MCF 10A (cell line): ENCODE measurements at regions not wholly inside any gene's neighbourhood (a gene's known extent, or its start where the extent isn't known, plus 50 kb on each side); places are given as distances from the start of the nearest gene placed in this dataset.

Experiments
- BruUV-seq: library from RNA; stranded (reverse); fragments of 400-500 nt; replicated peaks from 2 replicates; lab custom pipeline; 2021; lab: Mats Ljungman, UMichigan
- CTCF ChIA-PET: fragments of 300-600 bp; sonication (Branson Sonifier 250); formaldehyde crosslinking; extraction: SDS; loops from one replicate; lab custom pipeline; 2021; ENCODE audit warnings: antibody characterized with exemption, inconsistent platforms; lab: Yijun Ruan, JAX
- POLR2A ChIA-PET: fragments of 300-600, 350-650 bp; sonication (Branson Sonifier 250); formaldehyde crosslinking; extraction: SDS; loops from one replicate; lab custom pipeline; 2020; ENCODE audit warnings: antibody characterized with exemption, inconsistent platforms; lab: Yijun Ruan, JAX
- DNase-seq: peaks from one replicate; pipeline ENCODE4 v3.0.0-alpha.2; 2018; ENCODE audit not compliant: unreplicated experiment
- H3K27ac Mint-ChIP-seq: one replicate; pipeline ENCODE4 v1.8.0; 2022; ENCODE audit warnings: mild to moderate bottlenecking, low read depth, mixed read lengths; ENCODE audit not compliant: unreplicated experiment
- H3K27me3 Mint-ChIP-seq: one replicate; pipeline ENCODE4 v1.8.0; 2022; ENCODE audit warnings: mixed read lengths; ENCODE audit not compliant: insufficient read depth, unreplicated experiment
- H3K36me3 Mint-ChIP-seq: one replicate; pipeline ENCODE4 v1.8.0; 2022; ENCODE audit warnings: mild to moderate bottlenecking, moderate library complexity, mixed read lengths; ENCODE audit not compliant: insufficient read depth, unreplicated experiment
- H3K4me1 Mint-ChIP-seq: one replicate; pipeline ENCODE4 v1.8.0; 2022; ENCODE audit warnings: mixed read lengths; ENCODE audit not compliant: insufficient read depth, unreplicated experiment
- H3K4me3 Mint-ChIP-seq: one replicate; pipeline ENCODE4 v1.8.0; 2022; ENCODE audit warnings: mild to moderate bottlenecking, moderate library complexity, mixed read lengths; ENCODE audit not compliant: unreplicated experiment
- H3K9me3 Mint-ChIP-seq: one replicate; pipeline ENCODE4 v1.8.0; 2022; ENCODE audit warnings: mixed read lengths; ENCODE audit not compliant: unreplicated experiment
- CTCF ChIP-seq: fragments of 200-600 bp; IDR thresholded peaks from one replicate; pipeline ENCODE4 v1.8.0; 2022; ENCODE audit warnings: antibody characterized with exemption, mild to moderate bottlenecking; ENCODE audit not compliant: unreplicated experiment
- intact Hi-C: fragments of 100-400 bp; cut with micrococcal nuclease; formaldehyde crosslinking; loops from 2 replicates; pipeline ENCODE4 v1.14.1; 2022

GRCh38 chr14:87171141-87171540, 821.8 kb downstream of the GALC start:
- ChIA-PET CTCF (interaction anchor here (0.5 kb wide), 1 partner anchor 703 kb away, joined by 5 read pairs; no protein-coding TSS in a partner anchor), POLR2A (no interaction called here)
- no peaks in the 10 kb centered on the region for H3K27me3 Mint-ChIP-seq
- no peak overlapping the region for H3K4me3 Mint-ChIP-seq
- H3K36me3 Mint-ChIP-seq: no peaks in the 10 kb centered on the region
- no peak for TF ChIP-seq CTCF
- no peak for DNase-seq
- intact Hi-C loops: no loop called here
- no peaks in the 10 kb centered on the region for H3K9me3 Mint-ChIP-seq
- H3K27ac Mint-ChIP-seq: no peak overlapping the region
- H3K4me1 Mint-ChIP-seq: peaks cover 6% of the 10 kb centered on the region
- no TSS peak for BruUV-seq

- H3K27me3 Mint-ChIP-seq: no peaks in the 10 kb centered on the region
- H3K4me3 Mint-ChIP-seq: no peak overlapping the region
- no peak overlapping the region for H3K27ac Mint-ChIP-seq
- POLR2A ChIA-PET: no interaction called here
- intact Hi-C loops: no loop called here
- CTCF ChIA-PET: no interaction called here
- H3K4me1 Mint-ChIP-seq: peaks cover 3% of the 10 kb centered on the region
- no peaks in the 10 kb centered on the region for H3K36me3 Mint-ChIP-seq
- BruUV-seq: no TSS peak
- no peaks in the 10 kb centered on the region for H3K9me3 Mint-ChIP-seq
- no peak for TF ChIP-seq CTCF
- no peak for DNase-seq
These were observed 822.8 kb downstream of the GALC start for GRCh38 chr14:87170179-87170578.

GRCh38 chr14:87169362-87169761, 823.6 kb downstream of the GALC start:
- no peak for TF ChIP-seq CTCF
- Mint-ChIP-seq H3K27ac (no peak overlapping the region), H3K27me3 (no peaks in the 10 kb centered on the region), H3K9me3 (peaks cover under 1% of the 10 kb centered on the region), H3K4me1 (no peaks in the 10 kb centered on the region), H3K4me3 (no peak overlapping the region), H3K36me3 (no peaks in the 10 kb centered on the region)
- CTCF ChIA-PET: no interaction called here
- BruUV-seq: no TSS peak
- no peak for DNase-seq
- POLR2A ChIA-PET: no interaction called here
- intact Hi-C loops: no loop called here

- CTCF ChIA-PET: interaction anchor here (0.7 kb wide), 1 partner anchor 39 kb away, joined by 3 read pairs; no protein-coding TSS in a partner anchor
- POLR2A ChIA-PET: no interaction called here
- Mint-ChIP-seq H3K36me3 (no peaks in the 10 kb centered on the region), H3K4me1 (no peaks in the 10 kb centered on the region), H3K27me3 (no peaks in the 10 kb centered on the region), H3K27ac (no peak overlapping the region), H3K9me3 (peaks cover 16% of the 10 kb centered on the region), H3K4me3 (no peak overlapping the region)
- DNase-seq: no peak
- no TSS peak for BruUV-seq
- intact Hi-C loops: no loop called here
- TF ChIP-seq CTCF: no peak
These were observed 831.5 kb downstream of the GALC start for GRCh38 chr14:87161502-87161901.
